IMR-90 (cell line): ENCODE measurements at regions not wholly inside any gene's neighbourhood (a gene's known extent, or its start where the extent isn't known, plus 50 kb on each side); places are given as distances from the start of the nearest gene placed in this dataset.

Experiments used
- ATAC-seq: fragments of 200-7000 bp; cut with Tn5 transposase; 2 replicates; pipeline ENCODE4 v1.9.1; 2020; ENCODE audit warnings: low read depth, mild to moderate bottlenecking, moderate library complexity
- BruUV-seq: library from RNA; stranded (reverse); fragments of 400-500 nt; replicated peaks from 2 replicates; lab custom pipeline; 2021; lab: Mats Ljungman, UMichigan
- CTCF ChIA-PET: fragments of 300-600 bp; formaldehyde crosslinking; extraction: SDS; loops from one replicate; lab custom pipeline; 2021; ENCODE audit warnings: antibody characterized with exemption; lab: Yijun Ruan, JAX
- POLR2A ChIA-PET: fragments of 300-600 bp; sonication (Branson Sonifier 250); formaldehyde crosslinking; loops from one replicate; lab custom pipeline; 2022; ENCODE audit warnings: antibody characterized with exemption; ENCODE audit not compliant: unreplicated experiment; lab: Charles Lee
- DNase-seq: peaks from one replicate; pipeline ENCODE4 v3.0.0; 2013
- H2AFZ ChIP-seq: replicated peaks from 2 replicates; pipeline ENCODE3; 2013; ENCODE audit warnings: low read length, mild to moderate bottlenecking; ENCODE audit not compliant: poor library complexity
- H2AK5ac ChIP-seq: 2 replicates; pipeline ENCODE4 v1.6.1; 2013; ENCODE audit warnings: low read depth, low read length, inconsistent platforms
- H2AK9ac ChIP-seq: replicated peaks from 2 replicates; pipeline ENCODE3; 2013; ENCODE audit warnings: mild to moderate bottlenecking, low read depth, low read length, moderate library complexity; ENCODE audit not compliant: poor library complexity
- H2BK120ac ChIP-seq: 2 replicates; pipeline ENCODE4 v1.6.1; 2013; ENCODE audit warnings: low read depth, low read length, inconsistent platforms
- H2BK15ac ChIP-seq: 3 replicates; pipeline ENCODE4 v1.6.1; 2013; ENCODE audit warnings: low read depth, low read length, inconsistent platforms
- H2BK20ac ChIP-seq: 2 replicates; pipeline ENCODE4 v1.6.1; 2013; ENCODE audit warnings: low read depth, mild to moderate bottlenecking, inconsistent platforms, low read length, moderate library complexity
- H2BK5ac ChIP-seq: 2 replicates; pipeline ENCODE4 v1.6.1; 2013; ENCODE audit warnings: mild to moderate bottlenecking, low read depth, low read length, inconsistent platforms; ENCODE audit not compliant: poor library complexity, severe bottlenecking
- H3K14ac ChIP-seq: replicated peaks from 2 replicates; pipeline ENCODE4 v1.6.1; 2013; ENCODE audit warnings: low read depth, low read length, inconsistent platforms
- H3K18ac ChIP-seq: 2 replicates; pipeline ENCODE4 v1.6.1; 2013; ENCODE audit warnings: low read depth, low read length, control low read depth
- H3K23ac ChIP-seq: 2 replicates; pipeline ENCODE4 v1.6.1; 2013; ENCODE audit warnings: low read depth, low read length, inconsistent platforms
- H3K27ac ChIP-seq: 2 replicates; pipeline ENCODE4 v1.5.1; 2013; ENCODE audit warnings: mild to moderate bottlenecking, control low read depth, low read length; ENCODE audit not compliant: insufficient read depth
- H3K27me3 ChIP-seq: 2 replicates; pipeline ENCODE4 v1.6.1; 2013; ENCODE audit warnings: low read length; ENCODE audit not compliant: control insufficient read depth, insufficient read depth
- H3K36me3 ChIP-seq: 2 replicates; pipeline ENCODE4 v1.6.1; 2013; ENCODE audit warnings: low read length, mixed read lengths; ENCODE audit not compliant: control insufficient read depth, insufficient read depth
- H3K4ac ChIP-seq: 2 replicates; pipeline ENCODE4 v1.6.1; 2013; ENCODE audit warnings: low read depth, low read length, inconsistent platforms
- H3K4me1 ChIP-seq: 2 replicates; pipeline ENCODE4 v1.6.1; 2013; ENCODE audit warnings: low read length, mixed read lengths; ENCODE audit not compliant: control insufficient read depth, insufficient read depth
- H3K4me2 ChIP-seq: 2 replicates; pipeline ENCODE4 v1.6.1; 2013; ENCODE audit warnings: low read depth, mild to moderate bottlenecking, control low read depth, low read length, moderate library complexity
- H3K4me3 ChIP-seq: 2 replicates; pipeline ENCODE4 v1.5.1; 2013; ENCODE audit warnings: low read depth, mild to moderate bottlenecking, control low read depth, low read length, moderate library complexity; ENCODE audit not compliant: insufficient read depth
- H3K56ac ChIP-seq: 2 replicates; pipeline ENCODE4 v1.6.1; 2013; ENCODE audit warnings: low read length, inconsistent platforms; ENCODE audit not compliant: insufficient read depth; ENCODE audit errors: extremely low read depth
- H3K79me1 ChIP-seq, 2 experiments: 2 replicates each; pipeline ENCODE4 v1.6.1; 2013; ENCODE audit warnings: low read length in 2 of 2, inconsistent platforms in 1 of 2, low read depth in 1 of 2
- H3K9ac ChIP-seq: 2 replicates; pipeline ENCODE4 v1.6.1; 2013; ENCODE audit warnings: low read depth, low read length, control low read depth
- H3K9me1 ChIP-seq: 2 replicates; pipeline ENCODE4 v1.6.1; 2013; ENCODE audit warnings: low read length, inconsistent platforms; ENCODE audit not compliant: insufficient read depth
- H3K9me3 ChIP-seq: 2 replicates; pipeline ENCODE4 v1.6.1; 2013; ENCODE audit warnings: low read length; ENCODE audit not compliant: control insufficient read depth, insufficient read depth
- H4K20me1 ChIP-seq: 2 replicates; pipeline ENCODE4 v1.6.1; 2013; ENCODE audit warnings: low read length, inconsistent platforms; ENCODE audit not compliant: insufficient read depth
- H4K5ac ChIP-seq: 2 replicates; pipeline ENCODE4 v1.6.1; 2013; ENCODE audit warnings: mild to moderate bottlenecking, low read depth, low read length, control low read depth
- H4K8ac ChIP-seq, 2 experiments: 2 replicates each; pipeline ENCODE4 v1.6.1; 2013; ENCODE audit warnings: low read depth in 2 of 2, low read length in 2 of 2, control low read depth in 1 of 2, inconsistent platforms in 1 of 2
- H4K91ac ChIP-seq: 2 replicates; pipeline ENCODE4 v1.6.1; 2013; ENCODE audit warnings: low read depth, low read length, inconsistent platforms; ENCODE audit not compliant: insufficient read depth
- FOS ChIP-seq: fragments of 150-350 bp; IDR thresholded peaks from 2 replicates; pipeline ENCODE4 v1.6.1; 2016; ENCODE audit warnings: low read depth, low read length
- POLR2A ChIP-seq: IDR thresholded peaks from 2 replicates; pipeline ENCODE4 v1.6.1; 2012; ENCODE audit warnings: mild to moderate bottlenecking, low read depth, low read length
- RFX5 ChIP-seq: IDR thresholded peaks from 2 replicates; pipeline ENCODE4 v1.8.0; 2012; ENCODE audit warnings: low read depth, mild to moderate bottlenecking, low read length, moderate library complexity
- WGBS, 2 experiments: methylation state at CpG; one replicate each; pipeline versions ENCODE4 v1.1.5 to v1.1.7; 2013; ENCODE audit warnings: missing lambda C conversion rate in 2 of 2; ENCODE audit not compliant: insufficient read length in 1 of 2; ENCODE audit errors: extremely low coverage in 2 of 2; 5-methylcytosine and 5-hydroxymethylcytosine counted together
- dilution Hi-C: fragments of 300-500 bp; cut with HindIII; formaldehyde crosslinking; loops from one replicate; pipeline ENCODE4 v1.14.3; 2018; ENCODE audit warnings: low sequenced_read_pairs; ENCODE audit not compliant: unreplicated experiment
- in situ Hi-C: fragments of 300-500 bp; cut with MboI; formaldehyde crosslinking; loops from 3 replicates; pipeline ENCODE4 v1.14.3; 2019; ENCODE audit warnings: low sequenced_read_pairs, inconsistent platforms, mixed read lengths
- intact Hi-C: fragments of 100-400 bp; cut with micrococcal nuclease; formaldehyde crosslinking; loops from 2 replicates; pipeline ENCODE4 v1.10.0; 2022
- TF ChIP-seq, protein P1 (sequence below): conservative IDR thresholded peaks from 2 replicates; pipeline ENCODE4 v1.5.1; 2012; ENCODE audit warnings: mild to moderate bottlenecking, low read depth, low read length, improper control_type of control experiment
- TF ChIP-seq, protein P2 (sequence below): fragments of 150-350 bp; IDR thresholded peaks from 2 replicates; pipeline ENCODE4 v1.6.1; 2016; ENCODE audit warnings: low read depth, mild to moderate bottlenecking, low read length, moderate library complexity, borderline replicate concordance

DNA sequence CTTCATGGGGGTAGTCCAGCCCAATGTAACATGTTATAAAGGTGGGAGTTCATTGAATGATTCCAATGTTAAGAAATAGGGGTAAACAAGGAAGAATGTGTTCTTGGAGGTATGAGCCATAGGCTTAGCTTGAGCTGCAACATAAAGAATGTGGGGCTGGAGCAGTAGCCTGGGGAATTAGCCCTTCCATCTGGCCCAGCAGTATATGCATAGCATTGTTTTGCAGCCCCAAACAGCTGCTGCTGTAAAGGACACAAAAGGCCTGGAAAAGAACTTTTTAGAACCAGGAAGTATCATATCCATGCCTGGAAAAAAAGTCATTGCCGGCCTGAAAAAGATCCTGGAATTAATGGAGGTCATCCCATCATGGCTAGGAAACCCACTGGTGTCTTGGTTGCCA lies 55.8 kb upstream of the SMARCA2 start:
- Histone ChIP-seq H3K9me3 (no peaks in the 10 kb centered on the region), H4K91ac (no peak overlapping the region), H3K23ac (no peak overlapping the region), H3K56ac (no peak overlapping the region), H3K14ac (no peak overlapping the region), H4K8ac (no peak overlapping the region), H3K27me3 (no peaks in the 10 kb centered on the region), H2BK5ac (no peak overlapping the region), H3K4me2 (no peak overlapping the region), H3K9me1 (no peaks in the 10 kb centered on the region), H4K5ac (no peak overlapping the region), H3K27ac (no peak overlapping the region), H3K4me1 (no peaks in the 10 kb centered on the region), H3K79me1 (no peaks in the 10 kb centered on the region), H2BK15ac (no peak overlapping the region), H3K4me3 (no peak overlapping the region), H2AK5ac (no peak overlapping the region), H3K18ac (no peak overlapping the region), H2AK9ac (no peak overlapping the region), H2BK120ac (no peak overlapping the region), H2AFZ (peak overlapping the region; percentile 52), H3K36me3 (no peaks in the 10 kb centered on the region), H3K4ac (no peak overlapping the region), H2BK20ac (no peak overlapping the region), H4K20me1 (no peaks in the 10 kb centered on the region), H3K9ac (no peak overlapping the region)
- DNase-seq = no peak
- intact Hi-C loops = no loop called here
- no TSS peak for BruUV-seq
- ChIA-PET CTCF (no interaction called here), POLR2A (no interaction called here)
- in situ Hi-C loops = no loop called here
- WGBS, 2 experiments = 50% methylated on average over 1 of the region's 1 CpG; no CpG with 5 or more reads in 1 of the 2 experiments
- TF ChIP-seq FOS (no peak), POLR2A (no peak), RFX5 (no peak)
- TF ChIP-seq, protein P1, sequence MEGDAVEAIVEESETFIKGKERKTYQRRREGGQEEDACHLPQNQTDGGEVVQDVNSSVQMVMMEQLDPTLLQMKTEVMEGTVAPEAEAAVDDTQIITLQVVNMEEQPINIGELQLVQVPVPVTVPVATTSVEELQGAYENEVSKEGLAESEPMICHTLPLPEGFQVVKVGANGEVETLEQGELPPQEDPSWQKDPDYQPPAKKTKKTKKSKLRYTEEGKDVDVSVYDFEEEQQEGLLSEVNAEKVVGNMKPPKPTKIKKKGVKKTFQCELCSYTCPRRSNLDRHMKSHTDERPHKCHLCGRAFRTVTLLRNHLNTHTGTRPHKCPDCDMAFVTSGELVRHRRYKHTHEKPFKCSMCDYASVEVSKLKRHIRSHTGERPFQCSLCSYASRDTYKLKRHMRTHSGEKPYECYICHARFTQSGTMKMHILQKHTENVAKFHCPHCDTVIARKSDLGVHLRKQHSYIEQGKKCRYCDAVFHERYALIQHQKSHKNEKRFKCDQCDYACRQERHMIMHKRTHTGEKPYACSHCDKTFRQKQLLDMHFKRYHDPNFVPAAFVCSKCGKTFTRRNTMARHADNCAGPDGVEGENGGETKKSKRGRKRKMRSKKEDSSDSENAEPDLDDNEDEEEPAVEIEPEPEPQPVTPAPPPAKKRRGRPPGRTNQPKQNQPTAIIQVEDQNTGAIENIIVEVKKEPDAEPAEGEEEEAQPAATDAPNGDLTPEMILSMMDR = no peak
- TF ChIP-seq, protein P2, sequence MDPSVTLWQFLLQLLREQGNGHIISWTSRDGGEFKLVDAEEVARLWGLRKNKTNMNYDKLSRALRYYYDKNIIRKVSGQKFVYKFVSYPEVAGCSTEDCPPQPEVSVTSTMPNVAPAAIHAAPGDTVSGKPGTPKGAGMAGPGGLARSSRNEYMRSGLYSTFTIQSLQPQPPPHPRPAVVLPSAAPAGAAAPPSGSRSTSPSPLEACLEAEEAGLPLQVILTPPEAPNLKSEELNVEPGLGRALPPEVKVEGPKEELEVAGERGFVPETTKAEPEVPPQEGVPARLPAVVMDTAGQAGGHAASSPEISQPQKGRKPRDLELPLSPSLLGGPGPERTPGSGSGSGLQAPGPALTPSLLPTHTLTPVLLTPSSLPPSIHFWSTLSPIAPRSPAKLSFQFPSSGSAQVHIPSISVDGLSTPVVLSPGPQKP = no peak
- dilution Hi-C loops = no loop called here
- ATAC-seq = no peak
